ENCODE measurements at regions not wholly inside any gene's neighbourhood (a gene's known extent, or its start where the extent isn't known, plus 50 kb on each side); places are given as distances from the start of the nearest gene placed in this dataset.
"Not testable (repeated sequence)": the region's sequence is repeated elsewhere in the genome, so short reads cannot be mapped to it uniquely, and the experiment has no call there.

GRCh38 chr14:44453433-44454171 lies 53.5 kb downstream of the FSCB start:
- H3K4me1 ChIP-seq (ENCODE audit: insufficient read depth, low read length): no peaks in the 10 kb centered on the region
- H3K9me2 ChIP-seq (replicated peaks; ENCODE audit: low read length): no peaks in the 10 kb centered on the region
- no peak overlapping the region for H3K27ac ChIP-seq (ENCODE audit: low read length)
- BruUV-seq (replicated peaks): no TSS peak
- H3K79me2 ChIP-seq (ENCODE audit: low read length): no peaks in the 10 kb centered on the region
- DNase-seq (peak; percentile 49), ATAC-seq (peak; percentile 74)
- H3K36me3 ChIP-seq (ENCODE audit: low read depth, low read length): no peaks in the 10 kb centered on the region
- H3K27me3 ChIP-seq (ENCODE audit: low read length): no peaks in the 10 kb centered on the region
- ChIA-PET POLR2A (ENCODE audit: unreplicated experiment) (interaction anchor here (0.7 kb wide), 1 partner anchor 9 kb away, joined by 3 read pairs; no protein-coding TSS in a partner anchor), CTCF (no interaction called here)
- H3F3A ChIP-seq (ENCODE audit: low read length, unreplicated experiment): no peaks in the 10 kb centered on the region
- 0 out of 2 replicates have a peak, but pooled peaks cover 3% of the 10 kb centered on the region for H3K9me3 ChIP-seq (ENCODE audit: low read length)
- no peak overlapping the region for H2AFZ ChIP-seq (ENCODE audit: low read length)
- TF ChIP-seq, protein P1, sequence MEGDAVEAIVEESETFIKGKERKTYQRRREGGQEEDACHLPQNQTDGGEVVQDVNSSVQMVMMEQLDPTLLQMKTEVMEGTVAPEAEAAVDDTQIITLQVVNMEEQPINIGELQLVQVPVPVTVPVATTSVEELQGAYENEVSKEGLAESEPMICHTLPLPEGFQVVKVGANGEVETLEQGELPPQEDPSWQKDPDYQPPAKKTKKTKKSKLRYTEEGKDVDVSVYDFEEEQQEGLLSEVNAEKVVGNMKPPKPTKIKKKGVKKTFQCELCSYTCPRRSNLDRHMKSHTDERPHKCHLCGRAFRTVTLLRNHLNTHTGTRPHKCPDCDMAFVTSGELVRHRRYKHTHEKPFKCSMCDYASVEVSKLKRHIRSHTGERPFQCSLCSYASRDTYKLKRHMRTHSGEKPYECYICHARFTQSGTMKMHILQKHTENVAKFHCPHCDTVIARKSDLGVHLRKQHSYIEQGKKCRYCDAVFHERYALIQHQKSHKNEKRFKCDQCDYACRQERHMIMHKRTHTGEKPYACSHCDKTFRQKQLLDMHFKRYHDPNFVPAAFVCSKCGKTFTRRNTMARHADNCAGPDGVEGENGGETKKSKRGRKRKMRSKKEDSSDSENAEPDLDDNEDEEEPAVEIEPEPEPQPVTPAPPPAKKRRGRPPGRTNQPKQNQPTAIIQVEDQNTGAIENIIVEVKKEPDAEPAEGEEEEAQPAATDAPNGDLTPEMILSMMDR (conservative IDR thresholded peaks at IDR 0.05; ENCODE audit: low read depth, low read length): peak; percentile 44; the same call in 1 of the 2 replicates
- TF ChIP-seq EZH2phosphoT487 (IDR thresholded peaks at IDR 0.05; ENCODE audit: borderline replicate concordance, low read length): no peak
- no peak for TF ChIP-seq EZH2 (IDR thresholded peaks at IDR 0.05; ENCODE audit: low read length, unreplicated experiment)
- H4K20me1 ChIP-seq (ENCODE audit: low read length): no peaks in the 10 kb centered on the region
- intact Hi-C loops (cut with micrococcal nuclease): no loop called here
- no peak overlapping the region for H3K9ac ChIP-seq (ENCODE audit: low read length)
- no peak overlapping the region for H3K4me3 ChIP-seq (ENCODE audit: low read length)
- no peak overlapping the region for H3K4me2 ChIP-seq (ENCODE audit: low read length)

GRCh38 chr14:44450232-44450631 lies 56.9 kb downstream of the FSCB start:
- H3K79me2 ChIP-seq (ENCODE audit: low read length); H3K36me3 ChIP-seq (ENCODE audit: low read depth, low read length); H3K9ac ChIP-seq (ENCODE audit: low read length); H2AFZ ChIP-seq (ENCODE audit: low read length); CTCF ChIA-PET; H3F3A ChIP-seq (ENCODE audit: low read length, unreplicated experiment); H3K4me3 ChIP-seq (ENCODE audit: low read length); H3K9me3 ChIP-seq (ENCODE audit: low read length); POLR2A ChIA-PET (ENCODE audit: unreplicated experiment); intact Hi-C loops (cut with micrococcal nuclease); H3K4me1 ChIP-seq (ENCODE audit: insufficient read depth, low read length); H3K4me2 ChIP-seq (ENCODE audit: low read length); H3K27me3 ChIP-seq (ENCODE audit: low read length); H3K9me2 ChIP-seq (replicated peaks; ENCODE audit: low read length); H4K20me1 ChIP-seq (ENCODE audit: low read length); BruUV-seq (replicated peaks); H3K27ac ChIP-seq (ENCODE audit: low read length): not testable (repeated sequence)
- ATAC-seq (peak; percentile 24), DNase-seq (peak; percentile 12)

GRCh38 chr14:44449680-44450079 lies 57.4 kb downstream of the FSCB start:
- Histone ChIP-seq H3K27me3 (ENCODE audit: low read length) (no peaks in the 10 kb centered on the region), H3K9me2 (replicated peaks; ENCODE audit: low read length) (no peaks in the 10 kb centered on the region), H3K27ac (ENCODE audit: low read length) (no peak overlapping the region), H4K20me1 (ENCODE audit: low read length) (no peaks in the 10 kb centered on the region), H3K4me3 (ENCODE audit: low read length) (no peak overlapping the region), H3K4me1 (ENCODE audit: insufficient read depth, low read length) (no peaks in the 10 kb centered on the region), H3K79me2 (ENCODE audit: low read length) (no peaks in the 10 kb centered on the region), H3K36me3 (ENCODE audit: low read depth, low read length) (no peaks in the 10 kb centered on the region), H3K4me2 (ENCODE audit: low read length) (no peak overlapping the region), H2AFZ (ENCODE audit: low read length) (no peak overlapping the region), H3K9ac (ENCODE audit: low read length) (no peak overlapping the region), H3K9me3 (ENCODE audit: low read length) (0 out of 2 replicates have a peak, but pooled peaks cover 3% of the 10 kb centered on the region), H3F3A (ENCODE audit: low read length, unreplicated experiment) (no peaks in the 10 kb centered on the region)
- TF ChIP-seq EZH2 (IDR thresholded peaks at IDR 0.05; ENCODE audit: low read length, unreplicated experiment) (no peak), EZH2phosphoT487 (IDR thresholded peaks at IDR 0.05; ENCODE audit: borderline replicate concordance, low read length) (no peak)
- TF ChIP-seq, protein P1 (conservative IDR thresholded peaks at IDR 0.05; ENCODE audit: low read depth, low read length): no peak
- CTCF ChIA-PET: no interaction called here
- BruUV-seq (replicated peaks): no TSS peak
- ATAC-seq (no peak), DNase-seq (no peak)
- POLR2A ChIA-PET (ENCODE audit: unreplicated experiment): no interaction called here
- intact Hi-C loops (cut with micrococcal nuclease): loop anchor here (10.0 kb wide), 1 partner anchor 255 kb away; no protein-coding TSS in a partner anchor

All from PC-3 (cell line).